NCI-H2081 (cell line): ENCODE measurements at regions not wholly inside any gene's neighbourhood (a gene's known extent, or its start where the extent isn't known, plus 50 kb on each side); places are given as distances from the start of the nearest gene placed in this dataset.

Experiments used
- DNase-seq, 2 experiments: peaks; one replicate each; lab custom pipeline; 2025; lab: John Stamatoyannopoulos, UW

DNA sequence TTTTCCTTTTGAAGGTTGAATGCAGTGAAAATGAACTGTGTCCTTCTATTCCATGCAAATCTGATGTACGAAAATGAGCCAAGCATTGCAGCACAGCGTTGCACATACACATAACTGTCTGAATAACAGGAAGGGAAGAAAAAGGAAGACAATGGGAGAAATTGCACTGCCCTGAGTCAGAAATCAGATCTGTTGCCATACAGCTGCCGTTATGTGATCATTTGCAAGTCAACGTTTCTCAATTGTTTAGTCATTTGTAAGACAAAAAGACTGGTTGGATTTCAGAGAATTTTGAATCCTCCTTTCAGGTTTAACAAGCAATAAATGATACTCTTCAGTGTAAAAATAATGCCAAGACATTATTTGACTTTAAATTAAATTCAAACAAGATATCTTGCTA lies 284.1 kb downstream of the DSEL start:
- DNase-seq = no peak

DNA sequence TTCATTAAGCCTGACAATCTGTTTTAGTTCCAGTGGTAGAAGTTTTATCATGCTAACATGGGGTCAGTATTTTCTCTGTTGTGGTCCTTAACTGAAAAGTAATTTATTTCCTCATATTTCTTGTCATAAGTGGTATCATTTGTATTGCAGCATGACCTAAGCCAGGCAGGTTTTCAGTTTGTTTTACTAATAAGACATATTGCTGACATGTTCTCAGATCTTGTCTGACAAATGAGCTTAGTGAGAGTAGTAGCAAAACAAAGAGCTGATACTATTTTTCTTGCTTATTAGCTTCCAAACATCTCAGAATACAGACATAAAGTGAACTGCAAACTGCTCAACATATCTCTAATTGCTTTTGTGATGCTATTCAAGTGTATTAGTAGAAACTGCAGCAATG lies 293.6 kb downstream of the DSEL start:
- no peak for DNase-seq

DNA sequence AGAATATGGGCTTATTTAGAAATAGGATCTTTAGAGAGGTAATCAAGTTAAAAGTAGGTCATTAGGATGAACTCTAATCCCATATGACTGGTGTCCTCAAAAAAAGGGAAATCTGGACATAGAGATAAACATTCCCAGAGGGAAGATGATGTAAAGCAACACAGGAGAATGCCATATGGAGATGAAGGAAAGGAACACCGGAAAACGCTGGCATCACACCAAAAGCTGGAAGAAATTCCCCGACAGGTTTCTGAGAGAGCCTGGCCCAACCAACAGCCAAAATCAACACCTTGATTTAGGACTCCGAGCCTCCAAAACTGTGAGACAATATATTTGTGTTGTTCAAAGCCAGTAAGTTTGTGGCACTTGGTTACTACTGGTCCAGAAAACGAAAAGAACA lies 296.7 kb downstream of the DSEL start:
- DNase-seq = no peak

DNA sequence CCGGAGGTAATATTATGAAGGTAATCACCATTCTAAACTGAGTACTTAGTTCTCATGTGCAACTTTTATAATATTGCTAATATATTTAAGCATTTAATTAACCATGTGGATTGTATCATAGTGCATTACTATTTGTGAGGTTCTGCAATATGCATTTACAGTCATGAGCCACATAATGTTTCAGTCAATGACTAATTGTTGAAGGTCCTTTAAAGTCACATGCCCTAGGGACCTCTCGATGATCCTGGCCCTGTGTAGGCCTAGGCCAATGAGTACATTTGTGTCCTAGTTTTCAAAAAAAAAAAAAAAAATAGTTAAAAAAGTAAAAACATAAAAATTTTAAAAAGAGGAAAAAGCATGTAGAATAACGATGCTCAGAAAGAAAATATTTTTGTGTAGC lies 298.0 kb downstream of the DSEL start:
- DNase-seq = no peak

DNA sequence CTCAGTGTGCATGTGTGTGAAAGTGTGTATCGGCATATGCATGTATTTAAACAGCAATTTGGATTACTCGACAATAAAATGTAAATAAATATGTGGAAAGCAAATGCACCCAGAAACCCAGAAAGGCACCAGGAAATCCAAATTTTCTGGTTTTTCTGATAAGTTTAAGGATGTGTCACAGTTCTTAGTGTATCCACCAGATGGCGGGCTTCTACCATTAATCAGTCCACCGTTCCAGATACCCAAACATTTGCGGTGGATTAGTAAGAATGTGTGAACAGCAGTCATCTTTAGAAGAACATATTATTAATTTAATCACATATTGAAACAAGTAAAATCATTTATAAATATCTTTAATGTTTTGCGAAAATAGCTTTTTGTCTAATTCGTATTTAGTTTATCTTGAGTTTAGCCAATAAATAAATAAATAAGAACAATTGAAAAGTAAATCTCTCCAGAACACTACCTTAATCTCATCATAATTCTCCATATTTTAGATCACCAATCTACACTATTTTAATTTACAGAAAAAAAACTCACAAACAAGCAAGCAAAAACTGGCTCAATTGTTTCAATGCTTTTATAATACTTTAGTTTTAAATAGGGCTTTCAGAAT lies 298.9 kb downstream of the DSEL start:
- peak; percentile 44 for DNase-seq

DNA sequence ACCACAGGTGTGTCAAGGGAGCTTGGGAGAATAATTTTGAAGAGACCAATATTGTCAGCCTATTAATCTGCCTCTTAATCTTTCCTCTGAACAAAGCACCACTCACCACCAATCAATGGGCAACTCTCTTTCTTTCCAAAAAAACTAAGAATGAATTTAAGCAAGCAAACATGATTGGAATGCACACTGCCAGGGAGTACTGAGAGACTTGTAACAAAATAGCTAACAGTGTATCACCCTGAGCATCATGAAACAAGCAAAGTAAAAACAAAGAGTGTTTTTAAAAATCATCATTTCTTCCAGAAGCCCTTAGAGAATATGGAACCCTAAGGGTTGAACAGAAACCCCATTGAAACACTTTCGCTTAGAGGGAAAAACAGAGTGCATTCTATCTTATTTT lies 299.7 kb downstream of the DSEL start:
- DNase-seq = no peak

DNA sequence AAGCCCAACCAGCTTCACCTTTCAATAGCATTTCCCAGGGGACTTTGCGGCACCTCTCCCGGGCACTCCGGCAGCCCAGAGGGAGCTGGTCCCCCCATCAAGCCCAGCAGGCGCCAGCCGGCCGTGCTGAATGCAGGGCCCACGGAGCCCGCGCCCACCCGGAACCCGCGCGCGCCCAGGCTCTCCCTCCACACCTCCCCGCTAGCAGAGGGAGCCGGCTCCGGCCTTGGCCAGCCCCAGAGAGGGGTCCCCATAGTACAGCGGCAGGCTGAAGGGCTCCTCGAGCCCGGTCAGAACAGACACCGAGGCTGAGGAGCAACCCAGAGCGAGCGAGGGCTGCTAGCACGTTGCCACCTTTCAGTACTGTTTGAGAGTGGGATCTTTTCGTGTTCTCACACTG lies 300.8 kb downstream of the DSEL start:
- DNase-seq = no peak

DNA sequence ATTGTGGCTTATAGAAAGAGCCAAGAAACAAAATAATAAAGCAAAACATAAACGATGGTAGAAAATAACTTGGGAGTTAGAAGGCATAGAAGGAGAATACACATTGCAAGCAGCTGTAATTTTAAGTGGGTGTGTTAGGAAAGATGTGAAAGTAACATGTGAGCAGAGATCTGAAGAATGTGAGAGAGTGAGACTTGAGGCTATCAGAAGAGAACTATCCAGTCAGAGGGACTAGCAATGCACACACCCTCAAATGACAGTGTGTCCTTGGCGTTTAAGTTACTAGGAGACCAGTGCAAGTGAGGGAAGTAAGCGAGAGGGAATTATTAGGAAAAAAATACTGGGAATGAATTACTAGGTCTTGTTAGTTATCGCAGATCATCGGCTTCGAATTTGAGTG lies 304.9 kb downstream of the DSEL start:
- no peak for DNase-seq

DNA sequence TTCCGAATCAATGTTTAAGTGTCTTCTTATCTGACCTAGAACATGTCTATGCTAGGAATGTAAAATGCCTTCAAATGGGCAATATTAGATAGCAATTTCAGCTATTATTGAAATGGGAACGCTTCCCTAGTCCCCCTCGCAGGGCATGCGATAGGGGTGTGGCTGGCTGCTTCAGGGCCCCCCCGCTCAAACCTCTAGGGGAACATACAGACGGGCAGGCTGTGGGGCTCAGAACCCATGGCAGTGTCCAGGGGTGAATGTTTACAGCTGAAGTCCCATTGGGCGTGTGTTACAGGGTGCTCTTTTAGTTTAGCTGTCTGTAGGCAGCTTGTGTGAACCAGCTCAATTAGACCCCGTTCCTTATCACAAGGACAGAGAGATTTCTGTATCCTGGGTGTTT lies 315.9 kb downstream of the DSEL start:
- no peak for DNase-seq

DNA sequence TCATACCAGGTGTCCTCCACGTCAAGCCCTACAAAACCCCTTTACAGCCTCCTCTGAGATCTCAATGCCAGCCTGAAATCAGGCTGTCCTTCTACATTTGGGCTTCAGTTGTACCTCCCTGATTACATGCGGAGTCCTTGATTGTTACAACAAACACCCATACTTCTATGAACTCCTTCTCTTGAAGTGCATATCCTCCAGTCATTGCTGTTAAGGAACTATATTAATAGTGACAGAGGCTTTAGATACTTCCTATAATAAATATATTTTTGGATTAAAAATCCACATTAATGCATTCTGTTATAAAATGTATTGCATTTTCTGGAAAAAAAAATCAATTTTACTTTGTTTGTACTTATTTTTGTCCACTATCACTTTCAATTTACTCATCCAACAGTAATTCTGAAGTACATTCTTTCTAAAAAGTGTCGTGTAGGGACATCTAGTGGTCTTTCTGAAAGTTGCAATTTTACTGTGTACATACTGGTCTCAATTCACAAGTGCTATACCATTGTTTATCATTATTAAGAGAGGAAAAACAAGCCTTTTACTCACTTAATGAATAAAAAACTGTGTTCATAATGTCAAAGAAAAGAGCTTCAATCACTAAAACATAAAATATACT lies 316.4 kb downstream of the DSEL start:
- peak; percentile 49 to 83 for DNase-seq

DNA sequence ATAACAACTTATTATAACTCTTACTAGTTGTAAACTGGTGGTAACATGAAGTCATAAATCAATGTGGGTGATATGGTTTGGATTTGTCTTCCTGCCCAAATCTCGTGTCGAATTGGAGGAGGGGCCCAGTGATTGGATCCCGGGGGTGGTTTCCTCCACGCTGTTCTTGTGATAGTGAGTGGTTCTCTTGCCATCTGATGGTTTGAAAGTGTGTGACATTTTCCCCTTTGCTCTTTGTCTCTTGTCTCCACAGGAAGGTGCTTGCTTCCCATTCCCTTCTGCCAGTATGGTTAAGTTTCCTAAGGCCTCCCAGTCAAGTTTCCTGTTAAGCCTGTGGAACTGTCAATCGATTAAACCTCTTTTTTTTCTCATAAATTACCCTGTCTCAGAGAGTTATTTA lies 321.6 kb downstream of the DSEL start:
- peak in 1 of 2 experiments; percentile 54 for DNase-seq

DNA sequence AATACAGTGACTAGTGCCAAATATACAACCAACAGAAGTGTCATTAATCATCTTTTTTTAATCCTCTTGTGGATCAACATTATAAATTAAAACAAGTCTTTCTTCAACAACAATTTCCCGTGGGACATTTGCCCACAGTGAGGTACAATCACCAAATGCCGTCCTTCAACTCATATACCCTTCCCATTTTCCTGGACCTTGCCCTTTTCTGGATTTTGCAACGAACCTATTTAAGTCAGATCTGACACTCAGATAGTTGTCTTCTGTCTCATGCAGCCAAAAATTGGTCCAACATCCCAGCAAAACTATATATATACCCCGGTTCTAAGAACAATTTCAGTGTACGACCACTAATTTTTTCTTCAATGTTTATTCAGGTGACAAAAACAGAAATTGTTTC lies 324.0 kb downstream of the DSEL start:
- DNase-seq = no peak

DNA sequence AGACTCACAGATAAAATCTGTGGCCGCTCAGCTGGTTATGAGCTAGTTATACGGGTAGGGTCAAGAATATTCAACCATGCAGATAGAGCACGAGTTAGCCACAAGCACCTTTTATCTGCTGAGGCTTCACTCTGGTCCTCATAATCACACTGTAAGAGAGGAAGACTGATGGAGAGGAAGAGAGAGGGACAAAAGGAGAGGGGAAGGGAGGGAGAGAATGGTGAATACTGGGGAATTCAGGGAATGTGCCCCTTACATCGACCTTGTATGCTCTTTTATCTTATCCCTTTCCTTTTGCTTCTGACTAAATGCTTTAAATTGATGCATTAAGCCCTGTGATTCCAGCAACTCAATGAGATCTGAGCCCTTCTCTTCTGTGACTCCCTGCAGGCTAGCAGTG lies 333.1 kb downstream of the DSEL start:
- DNase-seq = no peak

DNA sequence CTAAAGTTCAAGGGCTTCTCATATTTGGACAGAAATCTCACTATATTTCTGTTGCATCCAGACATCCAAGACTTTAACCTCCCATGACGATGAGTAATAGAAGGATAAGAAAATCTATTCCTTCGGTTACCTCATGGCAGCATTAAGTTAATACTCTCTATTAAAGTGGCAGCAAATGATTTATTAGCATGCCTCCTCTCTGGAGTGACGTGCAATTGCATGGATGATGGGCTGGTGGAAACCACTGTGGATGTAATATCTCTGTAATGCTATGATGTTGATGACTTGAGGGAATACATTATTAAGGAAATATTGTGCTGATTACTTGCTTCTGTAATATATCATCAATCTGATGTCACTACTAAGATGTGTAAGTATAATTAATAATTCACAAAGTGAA lies 336.8 kb downstream of the DSEL start:
- no peak for DNase-seq

DNA sequence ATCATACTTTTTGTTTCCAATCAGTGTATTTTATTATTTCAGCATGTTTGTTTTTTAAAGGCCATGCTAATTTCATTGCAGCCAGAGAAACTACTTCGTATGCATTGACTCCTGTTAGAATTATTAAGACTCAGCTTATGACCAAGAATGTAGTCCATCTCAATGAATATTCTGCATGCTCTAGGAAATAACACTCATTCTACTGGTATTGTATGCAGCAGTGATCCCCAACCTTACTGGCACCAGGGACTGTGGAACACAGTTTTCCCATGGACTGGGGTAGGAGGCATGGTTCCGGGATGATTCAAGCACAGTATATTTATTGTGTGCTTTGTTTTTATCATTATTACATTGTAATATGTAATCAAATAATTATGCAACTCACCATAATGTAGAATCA lies 356.9 kb downstream of the DSEL start:
- no peak for DNase-seq

DNA sequence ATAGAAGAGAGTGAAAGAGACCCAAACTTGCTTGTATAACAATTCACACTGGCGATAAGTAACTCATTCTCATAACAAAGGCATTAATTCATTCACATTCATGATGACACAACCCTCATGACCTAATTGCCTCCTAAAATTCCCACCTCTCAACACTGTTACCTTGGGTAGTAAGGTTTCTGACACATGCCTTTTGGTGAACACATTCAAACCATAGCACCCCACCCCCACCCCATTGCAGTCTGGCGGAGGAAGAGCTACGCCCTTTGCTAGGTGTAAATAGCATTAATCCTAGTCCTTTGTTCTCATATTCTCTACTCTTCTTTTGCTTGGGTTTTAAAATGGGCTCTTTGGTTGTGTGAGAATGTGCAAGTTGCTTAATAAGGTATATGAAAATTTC lies 361.5 kb downstream of the DSEL start:
- DNase-seq = no peak

DNA sequence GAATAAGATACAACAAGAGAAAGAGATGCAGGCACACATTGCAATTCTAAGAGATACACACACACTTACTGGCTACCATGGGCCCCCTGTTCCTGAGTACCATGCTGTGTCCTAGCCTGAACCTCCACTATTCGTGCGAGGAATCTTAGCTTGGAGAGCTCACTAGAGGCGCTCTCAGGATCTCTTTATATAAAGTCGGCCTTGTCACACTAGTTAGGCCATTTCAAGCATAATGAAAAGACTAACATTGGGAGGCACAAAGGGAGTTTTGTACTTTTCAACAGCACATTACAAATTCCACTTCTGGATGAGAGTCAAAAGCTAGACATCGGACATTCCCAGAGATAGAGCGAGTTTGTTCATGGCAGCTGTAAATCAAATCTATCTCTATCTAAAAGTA lies 365.2 kb downstream of the DSEL start:
- no peak for DNase-seq

DNA sequence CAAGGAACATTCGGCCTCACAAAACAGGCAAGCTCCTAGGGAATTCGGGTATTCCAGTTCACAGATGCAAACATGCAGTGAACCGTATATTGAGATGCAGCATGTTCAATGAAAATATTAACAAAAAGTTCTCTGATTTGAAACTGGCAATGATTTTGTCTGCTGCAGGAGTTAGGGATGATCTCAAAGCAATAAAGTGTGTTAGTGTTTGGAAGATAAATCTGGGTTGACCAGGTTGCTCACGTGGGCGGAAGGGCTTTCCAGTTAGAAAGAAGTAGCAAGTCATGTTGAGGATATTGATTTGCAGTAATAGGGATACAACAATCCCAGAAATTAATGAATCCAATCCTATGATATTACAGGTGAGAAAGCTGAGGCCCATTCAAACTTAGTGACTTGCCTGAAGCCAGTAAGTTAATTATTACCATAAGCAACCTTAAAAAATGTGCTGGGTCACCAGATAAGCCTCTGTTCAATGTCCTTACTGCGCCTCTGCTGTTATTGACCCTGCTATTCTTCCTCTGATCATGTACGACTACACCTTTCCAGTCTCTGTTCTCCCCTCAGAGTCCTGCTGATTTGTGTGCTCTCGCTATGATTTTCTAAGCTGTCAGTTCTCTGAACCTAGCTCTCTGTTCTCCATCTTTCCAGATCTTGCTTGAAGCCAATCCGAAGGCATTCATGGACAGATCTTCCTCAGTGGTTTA lies 370.8 kb downstream of the DSEL start:
- no peak for DNase-seq

DNA sequence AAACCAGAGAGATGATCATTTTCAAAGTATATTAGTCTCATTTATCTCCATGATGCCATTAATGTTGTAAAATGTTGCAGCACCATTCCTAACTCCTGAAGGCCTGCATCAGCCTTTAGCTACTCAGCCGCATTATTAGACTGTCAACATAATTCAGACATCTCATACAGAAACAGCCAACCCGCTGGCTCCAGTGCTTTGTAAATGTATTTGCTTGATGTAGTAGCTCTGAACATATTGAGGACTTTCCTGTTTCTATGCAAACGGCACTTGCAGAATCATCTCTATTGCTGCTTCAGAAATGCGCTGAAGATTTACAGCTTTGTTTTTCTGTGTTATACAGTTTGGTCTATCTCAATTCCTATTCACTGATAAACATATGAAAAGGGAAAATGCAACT lies 372.2 kb downstream of the DSEL start:
- peak; percentile 48 to 87 for DNase-seq

DNA sequence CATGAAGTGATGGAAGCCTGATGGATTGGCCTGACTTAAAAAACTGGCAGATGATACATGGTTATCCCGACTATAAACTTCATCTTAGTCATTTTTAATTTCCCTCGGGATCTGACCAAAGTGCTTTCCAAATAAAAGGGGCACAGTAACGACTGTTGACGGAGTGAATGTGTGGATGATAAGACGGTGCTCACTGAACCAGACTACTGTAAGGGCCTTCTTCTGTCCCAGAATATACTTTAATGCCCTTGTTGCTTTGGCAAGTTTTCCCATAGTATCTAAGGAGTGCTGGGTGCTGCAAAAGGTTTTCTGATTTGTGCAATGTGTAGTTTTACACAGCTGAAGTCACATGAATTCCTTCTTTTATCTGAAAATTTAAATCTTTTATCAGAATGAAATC lies 373.5 kb downstream of the DSEL start:
- peak in 1 of 2 experiments; percentile 12 for DNase-seq

DNA sequence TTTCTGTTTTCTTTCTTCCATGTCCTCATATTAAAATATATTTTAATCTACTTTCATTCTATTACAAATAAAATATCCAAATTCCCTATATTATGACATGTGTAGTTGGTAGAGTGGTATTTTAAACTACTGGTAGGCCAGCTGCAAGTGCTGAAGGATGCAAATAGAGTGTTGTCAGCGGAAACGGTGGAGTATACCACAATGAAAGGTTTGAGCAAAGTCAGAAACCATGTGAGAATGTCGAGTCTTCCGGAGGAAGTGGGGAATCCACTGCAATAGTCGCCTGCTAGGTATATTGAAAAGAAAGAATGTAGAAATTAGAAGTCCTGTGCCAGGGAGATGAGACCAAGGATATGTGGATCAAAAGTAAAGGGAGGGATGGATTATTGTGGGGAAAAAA lies 373.9 kb downstream of the DSEL start:
- DNase-seq = no peak

DNA sequence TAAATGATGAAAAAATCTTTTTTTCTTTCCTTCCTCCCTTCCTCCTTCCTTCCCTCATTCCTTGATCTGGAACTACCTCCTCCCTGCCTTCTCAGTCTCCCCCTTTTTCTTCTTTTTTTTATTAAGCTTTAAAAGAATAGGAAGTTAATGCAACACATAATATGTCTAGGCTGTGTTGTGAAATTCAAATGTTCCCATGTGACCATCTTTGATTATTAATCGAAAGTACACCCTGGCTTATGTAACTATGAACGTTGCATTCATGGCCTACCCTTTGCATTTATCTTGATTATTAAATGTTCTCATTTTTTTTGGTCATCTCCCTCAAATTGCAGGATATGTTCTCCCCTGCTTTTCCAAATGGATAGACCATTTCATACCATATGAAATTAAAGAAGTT lies 376.0 kb downstream of the DSEL start:
- DNase-seq = no peak

DNA sequence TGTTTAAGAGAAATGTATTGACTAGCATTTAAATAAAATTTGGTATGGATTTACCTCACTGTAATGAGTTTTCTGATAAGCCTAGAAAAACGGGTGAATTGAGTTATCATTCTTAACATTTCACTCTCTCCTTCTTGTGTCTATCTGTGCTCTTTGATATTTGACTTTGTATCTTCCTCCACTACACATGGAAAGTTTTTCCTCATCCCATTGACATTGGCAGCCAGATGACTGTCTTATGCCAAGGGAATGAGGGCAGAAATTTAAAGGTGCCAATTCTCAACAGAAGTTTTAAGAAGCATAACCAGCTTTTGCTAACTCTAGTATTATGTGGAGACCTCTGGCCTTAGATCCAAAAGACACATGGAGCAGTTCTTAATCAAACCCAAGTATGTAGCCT lies 376.6 kb downstream of the DSEL start:
- no peak for DNase-seq

DNA sequence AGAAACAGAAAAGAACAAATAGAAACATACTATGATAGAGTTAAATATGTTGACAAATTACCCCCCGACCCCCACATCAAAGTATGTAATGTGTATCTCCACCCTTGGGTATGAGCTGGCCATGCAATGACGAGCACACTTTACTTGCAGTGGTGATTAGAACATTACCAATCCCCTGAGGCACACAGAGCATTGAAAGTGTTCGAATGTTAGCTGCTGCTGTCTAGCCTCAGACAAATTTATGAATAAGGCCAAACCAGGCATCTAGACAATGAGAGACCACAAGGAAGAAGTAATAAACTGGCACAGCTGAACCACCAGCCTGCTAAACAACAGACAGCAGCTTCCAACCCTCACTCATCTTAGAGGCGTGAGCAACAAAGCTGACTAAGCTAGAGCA lies 380.5 kb downstream of the DSEL start:
- peak in 1 of 2 experiments; percentile 76 for DNase-seq
